GM18861 (cell line): ENCODE measurements at regions not wholly inside any gene's neighbourhood (a gene's known extent, or its start where the extent isn't known, plus 50 kb on each side); places are given as distances from the start of the nearest gene placed in this dataset.

Experiments
- ATAC-seq: cut with Tn5 transposase; IDR thresholded peaks from one replicate; pipeline ENCODE4 v1.9.1; 2021; ENCODE audit not compliant: unreplicated experiment

DNA sequence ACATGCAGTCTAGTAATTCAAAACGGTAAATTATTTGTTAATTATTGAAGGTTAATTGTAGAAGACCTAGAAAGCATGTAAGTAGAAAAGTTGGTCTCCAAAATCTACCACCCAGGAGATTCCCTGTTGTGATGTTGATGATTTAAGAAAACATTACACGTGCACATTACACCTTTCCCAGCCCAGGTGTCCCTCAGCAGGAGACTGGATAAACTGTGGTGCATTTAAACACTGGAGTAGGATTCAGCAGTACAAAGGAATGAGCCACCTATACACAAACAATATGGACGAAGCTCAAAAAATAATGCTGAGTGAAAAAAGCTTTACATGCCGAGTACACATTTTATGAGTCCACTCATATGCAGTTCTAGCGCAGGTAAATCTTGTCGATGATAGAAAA lies 109.0 kb upstream of the STARD3NL start:
- no peak for ATAC-seq

DNA sequence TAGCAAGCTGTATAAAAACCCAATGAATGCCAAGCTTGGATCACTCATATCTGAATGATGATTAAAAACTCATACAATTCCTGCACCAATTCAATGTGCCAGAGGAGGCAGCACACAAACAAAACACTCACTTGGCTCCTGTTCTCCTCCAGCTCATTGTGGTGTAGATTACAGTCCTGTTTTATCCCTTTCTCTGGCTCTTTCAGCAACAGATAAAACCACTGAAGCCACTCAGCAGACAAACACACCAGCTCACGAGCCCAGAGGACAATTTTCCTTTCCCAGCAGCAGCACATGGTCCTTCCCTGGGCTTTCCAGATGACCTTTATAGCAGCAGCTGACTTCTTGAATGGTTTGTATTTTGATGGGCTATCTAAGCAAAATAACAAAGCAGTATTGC lies 107.3 kb upstream of the STARD3NL start:
- no peak for ATAC-seq

DNA sequence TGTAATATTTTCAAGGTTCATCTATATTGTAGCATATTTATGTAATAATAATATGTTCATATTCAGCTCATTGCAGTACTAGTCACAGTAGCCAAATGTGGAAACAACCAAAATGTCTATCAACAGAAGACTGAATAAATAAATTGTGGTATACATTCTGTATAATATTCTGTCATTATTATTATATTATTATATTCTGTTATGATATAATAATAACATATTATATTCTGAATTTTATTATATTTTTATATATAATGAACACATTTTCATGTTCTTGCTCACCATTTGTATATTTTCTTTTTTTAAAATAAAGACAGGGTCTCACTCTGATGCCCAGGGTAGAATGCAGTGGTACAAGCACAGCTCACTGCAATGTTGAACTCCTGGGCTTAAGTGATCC lies 91.2 kb upstream of the STARD3NL start:
- ATAC-seq, result no peak

DNA sequence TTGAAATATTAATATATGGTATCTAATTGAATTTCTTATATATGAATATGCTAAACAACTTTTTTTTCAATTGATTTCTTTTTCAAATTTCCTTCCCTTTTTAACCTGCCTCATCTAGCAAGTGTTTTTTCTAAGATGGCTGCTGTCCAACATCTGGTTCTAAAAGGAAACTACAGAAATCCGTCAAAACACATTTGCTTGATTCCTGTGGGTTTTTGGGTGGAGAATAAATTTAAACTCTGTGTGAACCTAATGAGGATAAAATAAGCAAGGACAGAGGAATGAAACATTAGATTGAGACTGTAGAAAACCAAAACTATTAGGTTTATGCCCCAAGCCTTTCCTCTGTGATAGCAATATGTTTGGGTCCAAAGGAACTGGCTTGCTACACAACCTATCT lies 75.5 kb upstream of the STARD3NL start:
- no peak for ATAC-seq

DNA sequence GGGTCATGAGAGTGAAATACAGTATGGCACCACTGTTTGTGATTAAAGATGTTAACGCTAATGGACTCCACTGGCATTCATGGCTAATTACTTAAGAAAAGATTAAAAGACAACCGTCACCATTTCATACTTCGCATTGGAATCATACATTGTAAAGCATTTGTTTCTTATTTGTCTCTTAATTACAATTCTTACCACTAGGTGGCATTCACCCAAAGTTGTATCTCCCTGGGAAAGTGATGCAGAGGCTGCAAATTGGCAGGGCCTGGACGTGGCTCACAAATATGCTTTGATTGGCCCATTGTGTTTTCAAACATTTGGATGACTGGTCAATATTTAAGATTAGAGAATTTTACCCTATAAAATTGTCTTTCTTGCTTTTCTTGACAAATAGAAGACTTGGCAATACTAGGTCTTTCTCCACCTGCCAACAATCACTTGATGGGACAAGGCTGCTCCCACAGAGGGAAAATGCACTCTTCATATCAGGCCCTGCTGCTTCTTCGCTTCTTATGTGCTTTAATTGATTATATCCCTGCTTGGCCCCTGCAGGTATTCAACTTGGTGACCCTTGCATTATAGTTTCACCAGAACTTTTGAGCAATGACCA lies 72.1 kb upstream of the STARD3NL start:
- peak; percentile 72 for ATAC-seq

DNA sequence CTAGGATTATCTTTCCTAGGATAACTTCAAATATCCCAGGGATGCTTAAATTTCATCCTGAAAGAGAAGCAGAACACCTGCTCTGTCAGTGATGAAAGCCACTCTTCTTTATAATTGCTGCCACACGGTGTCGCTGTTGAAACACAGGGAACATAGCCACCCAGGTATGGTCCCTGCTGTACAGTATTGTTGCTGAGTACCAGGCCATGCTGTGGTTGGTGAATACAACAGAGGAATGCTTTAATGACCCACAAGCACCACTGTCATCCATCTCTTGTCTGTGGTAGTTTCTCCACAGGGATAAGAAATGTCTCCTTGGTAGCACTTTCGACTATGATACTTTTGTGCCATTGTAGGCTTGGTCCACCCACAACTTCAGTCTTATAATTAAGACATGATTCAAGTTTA lies 70.6 kb upstream of the STARD3NL start:
- ATAC-seq, result peak; percentile 76

DNA sequence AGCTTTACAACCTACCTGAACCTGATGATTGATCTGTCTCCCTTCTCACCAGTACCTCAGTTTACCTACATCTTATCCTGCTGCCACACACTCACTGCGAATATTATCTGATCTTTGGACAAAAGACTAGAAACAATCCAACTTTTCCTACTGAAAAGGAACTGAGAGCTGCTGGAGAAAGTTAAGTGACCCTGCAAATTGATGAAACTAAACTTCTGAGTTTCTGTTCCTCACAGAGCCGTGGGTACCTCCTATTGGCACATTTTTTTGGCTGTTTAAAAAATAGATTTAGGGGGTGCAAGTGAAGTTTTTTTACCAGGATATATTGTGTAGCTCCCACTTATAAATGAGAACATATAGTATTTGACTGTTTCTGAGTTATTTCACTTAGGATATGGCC lies 66.0 kb upstream of the STARD3NL start:
- ATAC-seq, result no peak

DNA sequence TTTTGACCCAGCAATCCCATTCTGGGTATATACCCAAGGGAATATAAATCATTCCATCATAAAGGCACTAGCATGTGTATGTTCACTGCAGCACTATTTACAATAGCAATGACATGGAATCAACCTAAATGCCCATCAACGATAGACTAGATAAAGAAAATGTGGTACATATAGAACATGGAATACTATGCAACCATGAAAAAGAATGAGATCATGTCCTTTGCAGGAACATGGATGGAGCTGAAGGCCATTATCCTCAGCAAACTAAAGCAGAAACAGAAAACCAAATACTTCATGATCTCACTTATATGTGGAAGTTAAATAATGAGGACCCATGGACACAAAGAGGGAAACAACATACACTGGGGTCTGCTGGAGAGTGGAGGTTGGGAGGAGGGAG lies 58.0 kb upstream of the STARD3NL start:
- no peak for ATAC-seq

DNA sequence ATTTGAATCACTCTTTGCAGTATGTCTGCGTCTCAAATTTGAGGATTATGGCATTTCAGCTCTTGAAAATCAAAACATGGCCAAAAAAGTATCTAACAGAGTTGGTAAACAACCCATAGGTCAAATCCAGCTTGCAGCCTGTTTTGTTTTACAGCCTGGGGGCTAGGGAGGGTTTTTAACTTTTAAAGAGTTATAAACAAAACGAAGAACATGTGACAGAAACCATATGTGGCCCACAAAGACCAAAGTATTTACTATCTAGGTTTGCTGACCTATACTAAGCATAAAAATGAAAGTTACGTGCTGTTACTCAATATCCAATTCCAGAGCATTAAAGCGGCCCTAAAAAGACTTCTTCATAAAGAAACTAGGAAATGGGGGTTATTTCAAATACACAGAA lies 55.5 kb upstream of the STARD3NL start:
- no peak for ATAC-seq

DNA sequence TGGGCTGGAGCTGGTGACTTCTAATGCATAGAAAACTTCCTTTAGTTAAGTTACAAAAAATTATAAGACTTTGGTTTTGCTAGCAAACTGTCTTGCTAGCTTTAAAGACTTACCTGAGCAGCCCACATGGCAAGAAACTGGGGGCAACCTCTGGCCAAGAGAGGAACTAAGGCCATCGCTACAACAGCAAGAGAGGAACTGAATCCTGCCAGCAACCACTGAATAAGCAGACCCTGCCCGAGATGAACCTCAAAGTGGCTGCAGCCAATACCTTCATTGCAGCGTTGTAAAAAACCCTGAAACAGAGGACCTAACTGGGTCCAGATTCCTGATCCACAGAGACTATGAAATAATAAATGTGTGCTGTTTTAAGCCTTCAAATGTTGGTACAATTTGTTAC lies 54.6 kb upstream of the STARD3NL start:
- no peak for ATAC-seq

DNA sequence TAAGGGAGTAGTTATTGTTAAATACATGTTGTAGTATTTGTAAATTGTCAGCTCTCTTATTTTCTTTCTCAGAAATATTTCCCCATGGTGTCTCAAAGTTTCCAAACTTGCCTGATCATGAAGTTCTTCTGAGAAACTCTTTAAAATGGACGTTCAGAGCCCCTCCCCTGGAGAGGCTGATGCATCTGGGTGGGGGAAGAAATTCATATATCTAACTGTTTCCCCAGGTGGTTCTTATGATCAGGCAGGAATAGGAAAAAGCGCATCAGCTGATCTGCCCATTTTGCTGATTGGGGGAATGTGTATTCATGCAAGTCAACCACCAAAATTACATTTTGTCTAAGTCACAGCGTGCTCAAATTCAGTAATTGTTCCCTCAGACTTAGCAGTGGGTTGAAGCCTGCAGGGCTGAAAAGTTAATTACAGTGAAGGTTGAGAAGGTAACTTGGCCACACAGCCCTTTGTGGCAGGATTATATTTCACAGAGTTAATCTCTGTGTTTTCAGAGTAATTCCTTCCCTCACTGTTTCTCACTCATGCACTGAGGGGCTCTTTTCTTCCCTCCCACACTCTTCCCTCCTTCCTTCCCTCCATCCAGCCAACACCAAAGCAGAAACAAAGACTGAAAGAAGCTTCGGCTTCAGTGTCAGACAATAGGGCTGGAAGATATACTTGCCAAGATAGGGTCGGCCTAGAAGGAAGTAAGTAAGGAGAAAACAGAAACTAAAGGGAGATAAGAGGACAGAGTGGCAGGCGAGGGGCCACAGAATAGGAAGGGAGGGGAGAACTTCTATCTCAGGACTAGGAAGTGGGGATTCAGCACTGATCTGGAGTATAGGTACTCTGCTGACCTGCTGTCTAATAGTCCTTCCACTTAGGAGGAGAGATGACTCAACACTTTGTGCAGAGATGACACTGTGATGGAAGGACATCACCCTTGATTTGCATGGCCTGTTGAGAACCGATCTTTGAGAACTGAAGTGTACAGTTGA lies 50.5 kb upstream of the STARD3NL start:
- ATAC-seq, result no peak
